ENCODE measurements at regions not wholly inside any gene's neighbourhood (a gene's known extent, or its start where the extent isn't known, plus 50 kb on each side); places are given as distances from the start of the nearest gene placed in this dataset.
"Not testable (repeated sequence)": the region's sequence is repeated elsewhere in the genome, so short reads cannot be mapped to it uniquely, and the experiment has no call there.

DNA sequence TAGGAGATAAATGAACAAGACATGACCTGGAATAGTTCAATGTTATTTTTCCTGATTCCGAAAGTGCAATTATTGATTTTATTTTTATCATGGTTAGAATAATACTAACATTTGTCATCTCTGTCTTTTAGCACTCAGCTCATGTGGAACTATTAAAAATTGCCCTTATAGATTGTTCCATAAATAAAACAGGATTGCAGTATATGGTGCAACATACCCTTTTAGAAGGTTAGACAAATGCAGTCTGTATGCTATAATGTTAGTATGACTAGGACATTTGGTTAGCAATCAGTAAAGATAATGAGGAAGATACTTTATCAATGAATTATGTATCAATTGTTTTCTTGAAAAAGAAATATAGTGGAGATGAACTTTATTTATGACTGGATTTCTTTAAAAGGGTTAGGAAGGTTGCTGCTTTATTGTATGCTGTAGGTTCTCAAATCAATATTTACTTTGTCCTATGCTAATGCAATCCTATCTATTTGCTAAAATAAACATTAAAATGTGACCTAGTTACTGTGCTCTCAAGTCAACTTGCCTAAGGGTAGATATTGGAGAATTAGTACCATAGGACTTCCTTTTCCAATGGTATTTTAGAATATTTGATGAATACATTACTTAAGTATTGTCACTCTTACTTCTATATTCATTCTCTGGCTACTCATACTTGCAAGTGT, 348.9 kb upstream of the ISL1 start:
- no peak for DNase-seq

DNA sequence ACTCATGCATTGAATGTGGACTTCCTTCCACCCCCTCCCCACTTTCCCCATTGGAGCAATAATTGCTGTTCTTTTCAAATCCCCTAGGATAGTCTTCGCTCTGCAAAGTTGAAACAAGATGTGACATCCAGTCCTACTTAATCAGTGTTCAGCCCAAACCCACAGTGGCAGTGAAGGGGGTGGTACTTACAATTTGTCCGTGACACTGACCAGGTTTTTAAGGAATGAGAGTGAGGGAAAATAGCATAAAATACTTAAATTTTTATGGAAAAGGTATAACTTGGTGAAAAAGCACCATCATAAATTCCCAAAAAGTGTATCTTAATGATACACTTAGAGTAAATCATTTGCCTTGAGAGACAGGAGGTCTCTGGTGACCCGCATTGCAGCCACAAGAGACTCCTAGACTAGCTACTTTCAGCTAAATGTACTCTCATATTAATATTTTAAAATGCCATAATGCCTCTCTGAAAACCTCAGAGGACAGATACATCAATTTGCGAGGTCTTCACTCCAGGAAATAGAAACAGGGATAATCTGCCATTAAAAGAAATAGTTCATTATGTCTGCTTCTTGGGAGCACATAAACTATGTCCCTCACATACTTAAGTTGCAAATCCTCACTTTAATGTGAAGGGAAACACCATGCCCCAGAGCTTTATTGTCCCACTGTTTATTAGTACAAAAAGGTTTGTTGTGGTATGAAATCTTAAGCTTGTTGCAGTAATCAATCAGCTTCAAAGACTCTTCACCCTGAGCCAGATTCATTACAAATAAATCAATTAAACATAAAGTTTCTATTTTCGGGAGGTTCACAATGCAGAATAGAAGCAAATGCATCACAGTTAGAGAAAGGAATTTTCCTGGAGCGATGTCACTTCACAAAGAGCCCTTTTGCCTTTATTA, 343.6 kb upstream of the ISL1 start:
- no peak for DNase-seq

- DNase-seq = no peak
These were observed 339.5 kb upstream of the ISL1 start for GRCh38 chr5:51043745-51044144.

- DNase-seq = no peak
These were observed 335.9 kb upstream of the ISL1 start for GRCh38 chr5:51047369-51047768.

DNA sequence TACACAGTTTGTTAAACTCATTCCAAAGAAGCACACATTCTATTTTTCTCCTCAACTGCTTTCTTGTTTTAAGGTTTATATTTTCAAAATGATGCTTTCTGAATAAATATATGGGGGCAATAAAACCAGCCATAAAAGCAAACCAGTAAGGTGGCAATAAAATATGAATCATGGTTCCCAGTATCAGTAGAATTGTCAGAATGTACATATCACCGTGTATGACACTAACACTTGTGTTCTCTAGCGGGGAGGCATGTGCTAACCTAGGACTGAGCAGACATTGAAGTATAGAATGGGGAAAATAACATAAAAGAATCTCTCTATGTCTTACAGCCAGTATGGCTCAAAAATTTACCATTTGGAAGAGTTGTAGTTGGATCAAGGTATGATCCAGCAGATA, 329.9 kb upstream of the ISL1 start:
- no peak for DNase-seq

DNA sequence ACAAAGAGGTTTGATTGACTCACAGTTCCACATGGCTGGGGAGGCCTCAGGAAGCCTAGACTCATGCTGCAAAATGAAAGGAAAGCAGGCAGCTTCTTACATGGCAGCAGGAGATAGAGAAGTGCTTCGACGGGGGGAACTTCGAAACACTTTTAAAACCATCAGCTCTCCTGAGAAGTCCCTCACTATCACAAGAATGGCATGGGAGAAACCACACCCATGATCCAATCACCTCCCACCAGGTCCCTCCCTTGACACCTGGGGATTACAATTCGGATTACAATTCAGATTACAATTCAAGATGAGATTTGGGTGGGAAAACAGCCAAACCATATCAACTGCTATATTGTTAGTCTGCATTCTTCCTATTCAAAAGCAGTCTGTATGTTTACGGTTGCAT, 322.3 kb upstream of the ISL1 start:
- no peak for DNase-seq

- DNase-seq = no peak
These were observed 310.3 kb upstream of the ISL1 start for GRCh38 chr5:51072937-51073336.

DNA sequence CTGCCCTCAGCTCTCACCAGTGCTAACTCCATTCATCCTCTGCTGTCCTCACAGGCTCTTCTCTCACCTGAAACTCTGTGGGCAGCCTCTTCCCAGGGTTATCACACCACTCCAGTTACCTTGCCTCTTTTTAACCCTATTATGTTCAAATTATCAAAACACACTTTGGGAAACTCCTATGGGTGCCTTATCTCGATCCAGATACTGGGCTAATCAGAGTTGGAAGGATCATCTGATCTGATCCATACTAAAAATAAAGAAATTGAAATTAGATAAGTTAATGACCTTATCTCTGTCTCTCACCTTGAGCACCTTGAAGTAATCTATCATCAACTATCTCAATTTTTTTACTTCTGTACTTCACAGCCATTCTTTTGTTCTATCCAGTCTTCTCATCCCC, 300.5 kb upstream of the ISL1 start:
- no peak for DNase-seq

DNA sequence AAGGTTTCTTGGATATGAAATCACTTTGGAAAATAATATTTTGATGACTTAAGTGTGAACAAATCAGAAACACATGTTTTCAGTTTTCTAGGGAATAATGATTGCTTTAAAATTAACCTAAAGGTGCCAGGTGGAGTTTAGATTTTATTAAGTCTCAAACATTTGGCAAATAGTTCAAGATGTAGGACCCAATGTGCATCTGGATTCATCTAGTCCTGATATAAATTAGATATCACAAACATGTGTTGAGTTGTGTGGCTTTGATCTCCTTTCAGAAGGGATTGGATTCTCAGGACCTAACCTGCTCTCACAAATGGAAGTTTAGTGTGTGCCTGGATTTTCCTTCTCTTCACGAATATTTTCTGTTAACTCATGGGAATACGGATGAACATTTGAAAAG, 291.4 kb upstream of the ISL1 start:
- no peak for DNase-seq

DNA sequence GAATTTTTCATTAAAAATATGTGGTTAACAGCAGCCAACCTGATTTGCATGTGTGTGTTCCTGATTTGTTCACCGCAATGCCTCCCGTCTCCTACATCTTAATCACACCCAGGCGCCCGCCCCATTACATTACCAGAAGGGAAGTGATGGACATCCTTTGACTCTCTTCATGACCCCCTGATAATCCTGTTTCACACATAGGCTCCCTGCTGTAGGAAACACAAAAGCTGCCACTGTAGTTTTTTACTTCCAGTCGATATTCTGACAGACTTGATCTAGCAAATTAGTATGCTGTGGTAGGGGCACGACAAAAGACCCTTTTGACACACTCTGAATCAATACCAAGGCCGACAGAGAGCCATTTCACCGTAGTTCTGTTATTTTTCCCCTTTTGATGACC, 287.8 kb upstream of the ISL1 start:
- no peak for DNase-seq

DNA sequence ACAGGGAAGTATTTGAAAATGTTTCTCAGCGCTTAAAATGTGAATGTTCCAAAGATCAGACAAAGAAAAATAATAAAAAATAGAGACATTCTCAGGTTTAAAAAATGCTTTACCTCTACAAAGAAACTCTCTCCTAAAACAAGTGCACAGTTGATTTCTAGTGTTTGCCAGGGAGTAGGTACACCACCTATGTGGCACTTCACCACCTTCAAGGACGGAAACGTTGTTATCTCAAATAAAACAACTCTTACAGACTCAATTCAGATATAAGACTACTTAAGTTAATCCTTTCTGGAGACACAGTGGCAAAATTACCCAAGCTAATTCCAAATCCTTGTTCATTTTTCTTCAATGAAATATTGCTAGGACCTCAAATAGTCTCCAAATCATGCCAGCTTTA, 286.4 kb upstream of the ISL1 start:
- DNase-seq = no peak

GRCh38 chr5:51099173-51099853, 283.9 kb upstream of the ISL1 start:
- DNase-seq = no peak

DNA sequence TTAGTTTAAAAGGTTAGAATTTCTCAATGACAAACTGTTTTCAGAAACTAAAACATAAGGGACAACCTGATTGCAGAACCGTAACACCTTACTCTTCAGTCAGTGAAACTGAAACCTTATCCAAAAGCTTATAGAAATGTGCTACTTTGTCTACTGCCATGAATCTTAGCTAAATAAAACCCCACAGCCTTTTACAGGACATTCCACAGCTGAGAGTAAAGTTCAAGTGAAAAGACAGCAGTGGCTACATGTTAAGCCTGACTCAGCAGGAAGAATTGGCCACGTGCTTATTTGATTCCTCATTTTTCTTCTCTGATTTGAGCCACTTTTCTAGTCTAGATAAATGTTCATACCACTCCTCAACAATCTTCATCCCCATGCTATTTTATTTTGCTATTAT, 278.7 kb upstream of the ISL1 start:
- DNase-seq = no peak

- DNase-seq = no peak
These were observed 273.4 kb upstream of the ISL1 start for GRCh38 chr5:51109786-51110410.

DNA sequence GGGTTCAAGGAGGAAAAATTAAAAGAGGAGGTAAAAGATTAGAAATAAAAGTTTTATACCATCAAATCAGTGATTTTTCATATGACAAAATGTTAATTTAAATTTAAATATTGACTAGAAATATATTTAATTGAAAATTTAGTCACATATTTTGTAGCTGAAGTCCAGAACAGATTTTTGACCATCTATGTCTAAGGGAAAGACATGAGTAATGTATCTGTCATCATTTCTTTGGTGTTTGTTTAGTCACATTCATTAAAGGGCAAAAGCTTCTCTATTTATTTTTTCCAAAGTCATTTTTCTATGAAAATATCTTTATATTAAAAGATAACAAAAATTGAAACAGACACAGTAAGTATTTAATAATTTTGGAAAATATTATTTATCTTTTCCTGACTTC, 252.0 kb upstream of the ISL1 start:
- no peak for DNase-seq

GRCh38 chr5:51138164-51138563, 245.1 kb upstream of the ISL1 start:
- DNase-seq = no peak

GRCh38 chr5:51148437-51148836, 234.8 kb upstream of the ISL1 start:
- no peak for DNase-seq

- no peak for DNase-seq
These were observed 227.0 kb upstream of the ISL1 start for GRCh38 chr5:51156222-51156621.

- DNase-seq = no peak
These were observed 226.4 kb upstream of the ISL1 start for GRCh38 chr5:51156838-51157237.

- no peak for DNase-seq
These were observed 224.1 kb upstream of the ISL1 start for GRCh38 chr5:51159164-51159563.

DNA sequence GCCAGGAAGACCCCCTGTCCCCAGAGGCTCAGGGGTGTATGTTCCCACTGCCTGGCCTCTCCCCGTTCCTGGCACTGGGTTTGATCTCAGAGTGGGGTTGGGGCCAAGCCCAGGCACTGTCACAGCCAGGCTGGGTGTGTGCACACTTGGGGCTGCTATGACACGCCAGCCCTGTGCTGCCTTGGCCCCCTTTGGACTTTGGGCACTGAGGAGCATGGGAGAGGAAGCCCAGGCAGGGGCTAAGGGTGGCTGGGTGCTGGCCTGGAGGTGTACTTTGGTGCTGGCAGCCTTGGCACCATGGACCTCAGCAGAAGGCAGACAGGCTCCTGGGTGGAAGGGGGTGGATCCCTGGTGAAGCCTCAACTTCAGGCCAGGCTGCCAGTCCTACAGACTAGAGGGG, 223.6 kb upstream of the ISL1 start:
- no peak for DNase-seq

DNA sequence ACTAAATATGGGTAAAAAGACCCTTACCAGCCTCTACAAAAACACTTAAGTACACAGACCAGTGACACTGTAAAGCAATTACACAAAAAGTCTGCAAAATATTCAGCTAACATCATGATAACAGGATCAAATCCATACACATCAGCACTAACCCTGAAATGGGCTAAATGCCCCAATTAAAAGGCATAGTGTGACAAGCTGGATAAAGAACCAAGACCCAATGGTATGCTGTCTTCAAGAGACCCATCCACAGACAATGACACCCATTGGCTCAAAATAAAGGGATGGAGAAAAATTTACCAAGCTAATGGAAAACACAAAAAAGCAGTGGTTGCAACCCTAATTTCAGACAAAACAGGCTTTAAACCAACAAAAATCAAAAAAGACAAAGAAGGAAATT, 221.0 kb upstream of the ISL1 start:
- no peak for DNase-seq

- not testable (repeated sequence) for DNase-seq
These were observed 217.6 kb upstream of the ISL1 start for GRCh38 chr5:51165621-51166020.
